Right lobe of liver (tissue), 4 donors: ENCODE measurements at regions not wholly inside any gene's neighbourhood (a gene's known extent, or its start where the extent isn't known, plus 50 kb on each side); places are given as distances from the start of the nearest gene placed in this dataset.

ENCODE experiments used
- POLR2A ChIP-seq: fragments of 450-650 bp; IDR thresholded peaks from one replicate; pipeline ENCODE4 v1.6.1; 2017; ENCODE audit warnings: antibody characterized with exemption, mild to moderate bottlenecking
- TF ChIP-seq, protein P1 (sequence below), 4 donors: fragments of 200-600 bp in 3 of 4; fragments of 450-650 bp in 1 of 4; IDR thresholded peaks; one replicate each; pipeline versions ENCODE4 v1.5.1 to v1.8.0; 2016 to 2022; ENCODE audit warnings: antibody characterized with exemption in 4 of 4, mild to moderate bottlenecking in 2 of 4
- donor health status: DM: no; HTN: no; CAD: no.
- donor health status: DM: no; HTN: no; CAD: no.
- donor health status: DM: no; HTN: yes; CAD: no.

DNA sequence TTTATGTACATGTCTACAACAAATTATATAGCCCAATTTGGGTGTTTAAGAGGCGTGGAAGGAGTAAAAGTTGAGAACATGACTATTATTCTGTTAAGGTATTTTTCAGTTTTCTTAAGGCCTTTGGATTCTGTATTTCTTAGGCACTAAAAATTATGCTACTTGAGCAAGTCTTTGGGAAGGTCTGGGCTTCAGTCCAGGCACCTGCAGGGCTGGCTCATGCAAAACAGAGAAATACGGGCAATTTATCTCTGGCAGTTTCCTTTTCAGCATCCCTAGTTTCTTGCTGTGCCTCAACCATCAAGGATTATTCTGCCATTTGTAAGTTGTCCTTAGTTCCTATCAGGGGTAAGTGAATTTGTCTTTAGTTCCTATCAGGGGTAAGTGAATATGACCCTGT, 358.8 kb upstream of the B3GALT2 start:
- TF ChIP-seq, protein P1, sequence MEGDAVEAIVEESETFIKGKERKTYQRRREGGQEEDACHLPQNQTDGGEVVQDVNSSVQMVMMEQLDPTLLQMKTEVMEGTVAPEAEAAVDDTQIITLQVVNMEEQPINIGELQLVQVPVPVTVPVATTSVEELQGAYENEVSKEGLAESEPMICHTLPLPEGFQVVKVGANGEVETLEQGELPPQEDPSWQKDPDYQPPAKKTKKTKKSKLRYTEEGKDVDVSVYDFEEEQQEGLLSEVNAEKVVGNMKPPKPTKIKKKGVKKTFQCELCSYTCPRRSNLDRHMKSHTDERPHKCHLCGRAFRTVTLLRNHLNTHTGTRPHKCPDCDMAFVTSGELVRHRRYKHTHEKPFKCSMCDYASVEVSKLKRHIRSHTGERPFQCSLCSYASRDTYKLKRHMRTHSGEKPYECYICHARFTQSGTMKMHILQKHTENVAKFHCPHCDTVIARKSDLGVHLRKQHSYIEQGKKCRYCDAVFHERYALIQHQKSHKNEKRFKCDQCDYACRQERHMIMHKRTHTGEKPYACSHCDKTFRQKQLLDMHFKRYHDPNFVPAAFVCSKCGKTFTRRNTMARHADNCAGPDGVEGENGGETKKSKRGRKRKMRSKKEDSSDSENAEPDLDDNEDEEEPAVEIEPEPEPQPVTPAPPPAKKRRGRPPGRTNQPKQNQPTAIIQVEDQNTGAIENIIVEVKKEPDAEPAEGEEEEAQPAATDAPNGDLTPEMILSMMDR (IDR thresholded peaks at IDR 0.05), result no peak
- TF ChIP-seq POLR2A, result no peak
